A673 (cell line): ENCODE measurements at regions not wholly inside any gene's neighbourhood (a gene's known extent, or its start where the extent isn't known, plus 50 kb on each side); places are given as distances from the start of the nearest gene placed in this dataset.

Source experiments
- CTCF ChIP-seq: fragments of 300-800, 200-600 bp; sonication (generic); conservative IDR thresholded peaks from 2 replicates; pipeline ENCODE4 v1.5.1; 2017; ENCODE audit warnings: low read depth, mild to moderate bottlenecking, antibody characterized with exemption, low read length, moderate library complexity, mixed read lengths
- EZH2 ChIP-seq: fragments of 200-600 bp; sonication (generic); IDR thresholded peaks from 2 replicates; pipeline ENCODE4 v1.6.1; 2017; ENCODE audit warnings: borderline replicate concordance, low read depth, mild to moderate bottlenecking, mixed read lengths, antibody characterized with exemption, low read length; ENCODE audit not compliant: poor library complexity, severe bottlenecking

- TF ChIP-seq CTCF (no peak), EZH2 (no peak)
Measured at GRCh38 chr13:37475151-37475550, 123.4 kb downstream of the POSTN start.
